ENCODE measurements at regions not wholly inside any gene's neighbourhood (a gene's known extent, or its start where the extent isn't known, plus 50 kb on each side); places are given as distances from the start of the nearest gene placed in this dataset.

DNA sequence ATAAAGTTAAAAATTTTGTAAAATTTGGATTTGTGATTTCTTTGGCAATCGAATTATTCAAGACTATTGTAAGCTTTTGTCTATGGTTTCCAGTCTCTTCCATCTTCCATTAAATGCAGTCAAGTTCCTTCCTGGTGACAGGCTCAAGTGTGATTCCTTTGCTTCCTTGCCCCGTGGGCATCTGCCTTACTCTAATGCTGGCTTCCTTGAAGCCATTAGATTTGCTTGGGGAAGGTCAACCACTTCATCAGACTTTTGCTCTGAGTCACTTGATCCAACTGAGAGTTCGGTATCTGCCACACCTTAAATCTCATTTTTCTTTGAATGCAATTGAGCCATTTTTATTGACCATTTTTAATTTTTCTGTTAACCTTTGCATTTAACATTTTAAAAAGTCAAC lies 648.8 kb downstream of the SPOCK3 start:
- DNase-seq = no peak
- Histone ChIP-seq H3K4me1 (ENCODE audit: insufficient read depth, low read length) (no peaks in the 10 kb centered on the region), H3K27ac (ENCODE audit: low read depth, low read length) (no peak overlapping the region), H3K27me3 (ENCODE audit: insufficient read depth, low read length, poor library complexity, severe bottlenecking) (no peaks in the 10 kb centered on the region), H3K9me3 (ENCODE audit: low read length) (no peaks in the 10 kb centered on the region), H3K36me3 (ENCODE audit: insufficient read depth, low read length) (no peaks in the 10 kb centered on the region), H3K4me3 (ENCODE audit: low read length) (no peak overlapping the region)
- CTCF ChIA-PET = no interaction called here
- no peak overlapping the region for H3K4me3 Mint-ChIP-seq
- H3K27me3 Mint-ChIP-seq = no peaks in the 10 kb centered on the region
- no peak overlapping the region for H3K27ac Mint-ChIP-seq
- H3K36me3 Mint-ChIP-seq = no peaks in the 10 kb centered on the region
- H3K4me1 Mint-ChIP-seq = no peaks in the 10 kb centered on the region
- POLR2A ChIA-PET = no interaction called here
- peaks cover 2 to 34% (median 8%) of the 10 kb centered on the region in 5 donors for H3K9me3 Mint-ChIP-seq

DNA sequence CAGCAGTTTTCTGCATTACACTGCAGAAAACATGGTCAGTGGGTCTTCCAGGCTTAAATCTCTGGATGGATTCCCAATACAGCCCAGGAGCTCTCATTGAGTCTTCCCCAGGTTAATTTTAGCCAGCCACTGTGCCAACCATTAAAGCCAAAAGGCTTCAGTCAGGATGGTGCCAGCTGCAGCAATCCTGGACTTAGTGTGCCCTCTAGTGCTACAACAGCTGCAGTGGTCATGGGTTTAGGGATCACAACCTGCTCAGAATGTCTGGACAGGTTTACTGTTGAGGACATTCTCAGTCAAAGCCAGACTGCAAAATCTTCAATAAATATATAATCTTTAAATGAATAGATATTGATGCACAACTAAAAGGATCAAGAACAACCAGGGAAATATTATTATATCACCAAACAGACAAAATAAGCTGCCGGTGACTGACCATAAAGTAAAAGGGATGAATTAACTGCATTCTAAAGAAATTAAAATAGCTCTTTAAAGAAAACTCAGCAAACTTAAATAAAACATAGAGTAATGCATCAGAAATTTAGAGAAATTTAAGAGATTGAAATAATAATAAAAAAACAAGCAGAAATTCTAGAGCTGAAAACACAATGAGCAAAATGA lies 639.9 kb downstream of the SPOCK3 start:
- POLR2A ChIA-PET = no interaction called here
- DNase-seq = no peak

DNA sequence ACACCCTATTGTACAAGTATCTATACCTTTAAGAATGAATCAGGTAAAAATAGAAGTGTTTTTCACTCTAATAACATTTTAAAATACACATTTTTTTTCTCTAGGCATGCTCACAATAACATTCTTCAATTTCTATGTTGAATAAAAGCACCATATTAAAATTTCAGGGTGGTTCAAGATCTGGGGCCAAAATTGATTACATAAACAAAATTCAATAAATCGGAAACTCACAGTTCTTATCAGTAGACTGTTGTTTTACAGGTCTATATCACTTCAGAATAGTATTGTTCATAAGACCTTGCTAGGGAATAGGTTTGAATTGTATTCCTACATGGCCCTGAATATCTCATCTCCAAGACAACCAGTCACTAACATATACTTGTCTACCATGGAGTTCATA lies 634.0 kb downstream of the SPOCK3 start:
- Mint-ChIP-seq H3K4me1 (no peaks in the 10 kb centered on the region), H3K27me3 (no peaks in the 10 kb centered on the region), H3K36me3 (no peaks in the 10 kb centered on the region), H3K4me3 (no peak overlapping the region), H3K27ac (no peak overlapping the region), H3K9me3 (peaks cover 8 to 24% (median 11%) of the 10 kb centered on the region in 5 donors)
- Histone ChIP-seq H3K27me3 (ENCODE audit: insufficient read depth, low read length, poor library complexity, severe bottlenecking) (no peaks in the 10 kb centered on the region), H3K9me3 (ENCODE audit: low read length) (no peaks in the 10 kb centered on the region), H3K36me3 (ENCODE audit: insufficient read depth, low read length) (no peaks in the 10 kb centered on the region), H3K4me3 (ENCODE audit: low read length) (no peak overlapping the region), H3K4me1 (ENCODE audit: insufficient read depth, low read length) (no peaks in the 10 kb centered on the region), H3K27ac (ENCODE audit: low read depth, low read length) (no peak overlapping the region)
- DNase-seq = no peak
- CTCF ChIA-PET = no interaction called here
- POLR2A ChIA-PET = no interaction called here

More for the DNA sequence above, 639.9 kb downstream of the SPOCK3 start:
- H3K27me3 ChIP-seq (ENCODE audit: insufficient read depth, low read length, poor library complexity, severe bottlenecking) = no peaks in the 10 kb centered on the region
- CTCF ChIA-PET = no interaction called here
- H3K27me3 Mint-ChIP-seq = no peaks in the 10 kb centered on the region
- no peak overlapping the region for H3K4me3 ChIP-seq (ENCODE audit: low read length)
- H3K36me3 ChIP-seq (ENCODE audit: insufficient read depth, low read length) = no peaks in the 10 kb centered on the region
- no peaks in the 10 kb centered on the region for H3K4me1 ChIP-seq (ENCODE audit: insufficient read depth, low read length)
- no peak overlapping the region for H3K4me3 Mint-ChIP-seq
- H3K27ac Mint-ChIP-seq = no peak overlapping the region
- H3K9me3 Mint-ChIP-seq = peaks cover 2 to 23% (median 4%) of the 10 kb centered on the region in 5 donors
- H3K4me1 Mint-ChIP-seq = no peaks in the 10 kb centered on the region
- no peaks in the 10 kb centered on the region for H3K9me3 ChIP-seq (ENCODE audit: low read length)
- H3K27ac ChIP-seq (ENCODE audit: low read depth, low read length) = no peak overlapping the region
- no peaks in the 10 kb centered on the region for H3K36me3 Mint-ChIP-seq

DNA sequence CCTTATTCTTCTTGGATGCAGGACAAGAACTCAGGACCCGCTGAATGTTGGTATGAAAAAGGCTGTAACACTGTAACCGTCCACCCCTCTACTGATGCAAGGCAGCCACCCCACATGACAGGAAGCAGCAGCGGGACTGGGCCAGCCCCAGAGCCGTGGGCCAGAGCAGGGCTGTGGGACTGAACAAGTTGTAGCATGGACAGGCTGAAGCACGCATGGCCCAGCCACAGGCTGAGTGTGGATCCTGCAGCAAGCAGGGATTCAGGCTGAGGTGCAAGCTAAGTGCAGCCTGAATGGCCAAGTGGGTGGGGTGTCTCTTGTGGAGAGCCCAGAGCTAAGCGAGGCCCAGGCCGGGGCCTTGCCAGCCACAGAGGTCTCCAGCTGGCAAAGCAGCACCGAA lies 632.2 kb downstream of the SPOCK3 start:
- ChIA-PET POLR2A (no interaction called here), CTCF (no interaction called here)
- no peaks in the 10 kb centered on the region for H3K4me1 ChIP-seq (ENCODE audit: insufficient read depth, low read length)

DNA sequence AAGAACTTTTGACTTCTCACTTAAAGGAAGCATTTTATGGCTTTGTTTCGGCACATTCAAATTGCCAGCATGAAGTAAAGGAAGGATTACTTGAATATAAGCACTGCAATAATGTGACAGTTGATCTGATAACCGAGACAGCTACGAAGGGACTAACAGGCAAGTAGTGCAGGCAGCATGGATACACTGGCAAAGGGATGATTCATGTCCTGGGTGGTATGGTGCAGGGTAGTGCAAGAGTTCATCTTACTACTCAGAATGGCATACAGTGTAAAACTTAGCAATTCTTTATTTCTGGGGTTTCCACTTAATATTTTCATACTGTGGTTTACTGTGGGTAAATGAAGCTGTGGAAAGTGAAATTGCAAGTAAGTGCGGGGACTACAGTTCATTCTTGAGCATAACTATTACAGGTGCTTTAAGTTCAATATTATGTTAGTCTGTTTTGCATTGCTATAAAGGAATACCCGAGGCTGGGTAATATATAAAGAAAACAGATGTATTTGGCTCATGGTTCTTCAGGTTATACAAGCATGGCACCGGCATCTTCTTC lies 611.8 kb downstream of the SPOCK3 start:
- POLR2A ChIA-PET = no interaction called here
- Histone ChIP-seq H3K4me3 (ENCODE audit: low read length) (no peak overlapping the region), H3K9me3 (ENCODE audit: low read length) (no peaks in the 10 kb centered on the region), H3K4me1 (ENCODE audit: insufficient read depth, low read length) (no peaks in the 10 kb centered on the region), H3K27me3 (ENCODE audit: insufficient read depth, low read length, poor library complexity, severe bottlenecking) (no peaks in the 10 kb centered on the region), H3K36me3 (ENCODE audit: insufficient read depth, low read length) (no peaks in the 10 kb centered on the region), H3K27ac (ENCODE audit: low read depth, low read length) (no peak overlapping the region)
- no peak for DNase-seq
- H3K4me1 Mint-ChIP-seq = no peaks in the 10 kb centered on the region
- no peak overlapping the region for H3K4me3 Mint-ChIP-seq
- H3K27ac Mint-ChIP-seq = no peak overlapping the region
- peaks cover 2 to 9% (median 8%) of the 10 kb centered on the region in 5 donors for H3K9me3 Mint-ChIP-seq
- CTCF ChIA-PET = no interaction called here
- no peaks in the 10 kb centered on the region for H3K27me3 Mint-ChIP-seq
- H3K36me3 Mint-ChIP-seq = no peaks in the 10 kb centered on the region

More for the DNA sequence above, 632.2 kb downstream of the SPOCK3 start:
- H3K36me3 ChIP-seq (ENCODE audit: insufficient read depth, low read length) = no peaks in the 10 kb centered on the region
- H3K27ac ChIP-seq (ENCODE audit: low read depth, low read length) = no peak overlapping the region
- H3K4me1 Mint-ChIP-seq = no peaks in the 10 kb centered on the region
- no peak overlapping the region for H3K4me3 ChIP-seq (ENCODE audit: low read length)
- no peak for DNase-seq
- H3K27me3 ChIP-seq (ENCODE audit: insufficient read depth, low read length, poor library complexity, severe bottlenecking) = no peaks in the 10 kb centered on the region
- no peak overlapping the region for H3K4me3 Mint-ChIP-seq
- no peaks in the 10 kb centered on the region for H3K36me3 Mint-ChIP-seq
- no peaks in the 10 kb centered on the region for H3K27me3 Mint-ChIP-seq
- H3K27ac Mint-ChIP-seq = no peak overlapping the region
- H3K9me3 Mint-ChIP-seq = peaks cover 7 to 26% (median 16%) of the 10 kb centered on the region in 5 donors
- no peaks in the 10 kb centered on the region for H3K9me3 ChIP-seq (ENCODE audit: low read length)

DNA sequence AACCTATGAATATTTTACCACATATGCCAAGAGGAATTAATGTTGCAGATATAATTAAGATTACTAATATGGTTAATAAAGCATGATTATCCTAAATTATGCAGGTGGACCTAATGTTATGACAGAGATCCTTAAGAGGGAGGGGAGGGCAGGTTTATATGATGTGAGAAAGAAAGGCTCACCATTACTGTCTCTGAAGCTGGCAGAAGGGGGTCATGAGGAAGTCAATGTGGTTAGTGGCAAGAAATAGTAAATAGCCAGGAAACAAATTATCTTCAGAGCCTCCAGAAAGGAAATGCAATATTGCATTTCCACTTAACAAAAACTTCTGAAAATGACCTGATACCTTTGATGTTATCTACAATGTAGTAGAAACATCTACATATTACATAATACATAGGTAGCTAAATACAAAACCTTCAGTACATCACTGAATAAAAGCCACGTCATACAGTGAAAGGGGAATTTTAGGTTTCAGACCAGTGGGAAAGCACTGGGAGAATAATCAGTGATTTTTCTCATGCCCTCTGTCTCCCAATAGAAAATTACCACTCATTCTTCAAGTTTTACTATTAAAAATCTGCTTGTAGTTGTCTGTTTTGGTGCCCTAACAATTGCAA lies 609.2 kb downstream of the SPOCK3 start:
- Histone ChIP-seq H3K9me3 (ENCODE audit: low read length) (no peaks in the 10 kb centered on the region), H3K36me3 (ENCODE audit: insufficient read depth, low read length) (no peaks in the 10 kb centered on the region), H3K27me3 (ENCODE audit: insufficient read depth, low read length, poor library complexity, severe bottlenecking) (no peaks in the 10 kb centered on the region), H3K4me1 (ENCODE audit: insufficient read depth, low read length) (no peaks in the 10 kb centered on the region), H3K27ac (ENCODE audit: low read depth, low read length) (no peak overlapping the region), H3K4me3 (ENCODE audit: low read length) (no peak overlapping the region)
- DNase-seq = no peak
- CTCF ChIA-PET = no interaction called here
- POLR2A ChIA-PET = no interaction called here
- no peak overlapping the region for H3K27ac Mint-ChIP-seq
- peaks cover 2 to 14% (median 8%) of the 10 kb centered on the region in 5 donors for H3K9me3 Mint-ChIP-seq
- H3K27me3 Mint-ChIP-seq = no peaks in the 10 kb centered on the region
- H3K4me3 Mint-ChIP-seq = no peak overlapping the region
- H3K36me3 Mint-ChIP-seq = no peaks in the 10 kb centered on the region
- H3K4me1 Mint-ChIP-seq = no peaks in the 10 kb centered on the region

DNA sequence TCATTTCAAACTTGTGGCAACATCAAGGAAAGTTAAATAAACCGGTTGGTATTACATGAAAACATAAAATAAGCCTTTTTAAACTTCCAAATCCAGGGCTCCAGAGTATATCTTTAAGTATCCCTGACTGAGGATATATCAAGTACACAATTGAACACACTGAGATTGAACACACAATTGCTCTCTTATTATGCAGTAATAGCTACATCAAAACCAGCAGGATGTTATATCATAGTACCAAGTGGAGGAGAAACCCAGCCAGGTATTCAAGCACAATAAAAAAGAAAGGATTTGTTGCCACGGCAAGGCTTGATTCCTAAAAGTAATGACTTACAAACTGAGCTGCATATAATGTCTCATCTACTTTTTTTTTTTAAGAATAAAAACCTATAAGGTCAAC lies 605.8 kb downstream of the SPOCK3 start:
- Histone ChIP-seq H3K27me3 (ENCODE audit: insufficient read depth, low read length, poor library complexity, severe bottlenecking) (no peaks in the 10 kb centered on the region), H3K4me1 (ENCODE audit: insufficient read depth, low read length) (no peaks in the 10 kb centered on the region), H3K9me3 (ENCODE audit: low read length) (no peaks in the 10 kb centered on the region), H3K36me3 (ENCODE audit: insufficient read depth, low read length) (no peaks in the 10 kb centered on the region), H3K27ac (ENCODE audit: low read depth, low read length) (no peak overlapping the region), H3K4me3 (ENCODE audit: low read length) (no peak overlapping the region)
- Mint-ChIP-seq H3K4me3 (no peak overlapping the region), H3K9me3 (peaks cover 4 to 14% (median 6%) of the 10 kb centered on the region in 5 donors), H3K27ac (no peak overlapping the region), H3K36me3 (no peaks in the 10 kb centered on the region), H3K27me3 (no peaks in the 10 kb centered on the region), H3K4me1 (no peaks in the 10 kb centered on the region)
- CTCF ChIA-PET = interaction anchor here (0.5 kb wide), 1 partner anchor 76 kb away, joined by 3 read pairs; no protein-coding TSS in a partner anchor
- POLR2A ChIA-PET = no interaction called here
- no peak for DNase-seq

DNA sequence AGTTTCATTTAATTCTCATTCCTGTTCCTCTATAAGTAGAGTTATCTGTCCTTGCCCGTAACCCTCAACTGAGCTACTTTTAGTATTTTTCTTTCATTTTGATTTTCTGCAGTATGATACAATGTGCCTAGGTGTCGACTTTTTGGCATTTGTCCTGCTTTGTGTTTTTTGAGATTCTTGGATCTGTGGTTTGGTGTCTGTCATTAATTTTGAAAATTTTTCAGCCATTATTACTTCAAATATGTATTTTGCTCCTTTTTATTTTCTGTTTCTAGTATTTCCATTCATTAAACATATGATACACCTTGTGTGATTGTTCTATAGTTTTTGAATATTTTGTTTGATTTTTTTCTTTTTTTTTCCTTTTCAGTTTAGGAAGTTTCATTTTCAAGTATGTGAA lies 598.9 kb downstream of the SPOCK3 start:
- peaks cover 3 to 32% (median 14%) of the 10 kb centered on the region in 5 donors for H3K9me3 Mint-ChIP-seq
- Histone ChIP-seq H3K4me1 (ENCODE audit: insufficient read depth, low read length) (no peaks in the 10 kb centered on the region), H3K9me3 (ENCODE audit: low read length) (no peaks in the 10 kb centered on the region), H3K27ac (ENCODE audit: low read depth, low read length) (no peak overlapping the region), H3K36me3 (ENCODE audit: insufficient read depth, low read length) (no peaks in the 10 kb centered on the region), H3K27me3 (ENCODE audit: insufficient read depth, low read length, poor library complexity, severe bottlenecking) (no peaks in the 10 kb centered on the region), H3K4me3 (ENCODE audit: low read length) (no peak overlapping the region)
- H3K36me3 Mint-ChIP-seq = no peaks in the 10 kb centered on the region
- no peaks in the 10 kb centered on the region for H3K27me3 Mint-ChIP-seq
- H3K4me1 Mint-ChIP-seq = no peaks in the 10 kb centered on the region
- no peak overlapping the region for H3K4me3 Mint-ChIP-seq
- POLR2A ChIA-PET = no interaction called here
- no peak for DNase-seq
- CTCF ChIA-PET = no interaction called here
- no peak overlapping the region for H3K27ac Mint-ChIP-seq
